ENCODE measurements at regions not wholly inside any gene's neighbourhood (a gene's known extent, or its start where the extent isn't known, plus 50 kb on each side); places are given as distances from the start of the nearest gene placed in this dataset.

GRCh38 chr6:100184473-100184872 lies 190.4 kb upstream of the MCHR2 start:
- TF ChIP-seq, protein P1, sequence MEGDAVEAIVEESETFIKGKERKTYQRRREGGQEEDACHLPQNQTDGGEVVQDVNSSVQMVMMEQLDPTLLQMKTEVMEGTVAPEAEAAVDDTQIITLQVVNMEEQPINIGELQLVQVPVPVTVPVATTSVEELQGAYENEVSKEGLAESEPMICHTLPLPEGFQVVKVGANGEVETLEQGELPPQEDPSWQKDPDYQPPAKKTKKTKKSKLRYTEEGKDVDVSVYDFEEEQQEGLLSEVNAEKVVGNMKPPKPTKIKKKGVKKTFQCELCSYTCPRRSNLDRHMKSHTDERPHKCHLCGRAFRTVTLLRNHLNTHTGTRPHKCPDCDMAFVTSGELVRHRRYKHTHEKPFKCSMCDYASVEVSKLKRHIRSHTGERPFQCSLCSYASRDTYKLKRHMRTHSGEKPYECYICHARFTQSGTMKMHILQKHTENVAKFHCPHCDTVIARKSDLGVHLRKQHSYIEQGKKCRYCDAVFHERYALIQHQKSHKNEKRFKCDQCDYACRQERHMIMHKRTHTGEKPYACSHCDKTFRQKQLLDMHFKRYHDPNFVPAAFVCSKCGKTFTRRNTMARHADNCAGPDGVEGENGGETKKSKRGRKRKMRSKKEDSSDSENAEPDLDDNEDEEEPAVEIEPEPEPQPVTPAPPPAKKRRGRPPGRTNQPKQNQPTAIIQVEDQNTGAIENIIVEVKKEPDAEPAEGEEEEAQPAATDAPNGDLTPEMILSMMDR (conservative IDR thresholded peaks at IDR 0.05 in 1 of 2, IDR thresholded peaks at IDR 0.05 in 1 of 2; ENCODE audit: extremely low read depth in 1 of 2, insufficient read depth in 1 of 2, low read depth in 1 of 2, low read length in 2 of 2): no peak
- TF ChIP-seq EZH2 (IDR thresholded peaks at IDR 0.05; ENCODE audit: borderline replicate concordance, low read length): no peak
